H1 (cell line): ENCODE measurements at regions not wholly inside any gene's neighbourhood (a gene's known extent, or its start where the extent isn't known, plus 50 kb on each side); places are given as distances from the start of the nearest gene placed in this dataset.

Source experiments
- ASH2L ChIP-seq: fragments of 200-600, 300-600 bp; sonication (generic); IDR thresholded peaks from one replicate; pipeline ENCODE4 v1.7.1; 2017; ENCODE audit warnings: low read length
- ATF3 ChIP-seq: IDR thresholded peaks from 2 replicates; pipeline ENCODE4 v1.6.1; 2011; ENCODE audit warnings: low read depth, mild to moderate bottlenecking, low read length; ENCODE audit not compliant: insufficient read depth
- CBX8 ChIP-seq: fragments of 300-800, 300-1000 bp; sonication (generic); IDR thresholded peaks from 2 replicates; pipeline ENCODE4 v1.7.1; 2016; ENCODE audit warnings: low read depth, low read length, borderline replicate concordance
- CHD1 ChIP-seq: IDR thresholded peaks from 2 replicates; pipeline ENCODE4 v1.6.1; 2012; ENCODE audit warnings: low read depth, low read length, improper control_type of control experiment
- CTBP2 ChIP-seq: IDR thresholded peaks from 2 replicates; pipeline ENCODE4 v1.7.0; 2011; ENCODE audit warnings: borderline replicate concordance, mild to moderate bottlenecking, moderate library complexity, mixed read lengths, low read length; ENCODE audit not compliant: insufficient read depth, insufficient read length
- EZH2 ChIP-seq: fragments of 200-600 bp; sonication (generic); IDR thresholded peaks from 2 replicates; pipeline ENCODE4 v1.7.1; 2012; ENCODE audit warnings: low read depth, mild to moderate bottlenecking, moderate library complexity, low read length, inconsistent platforms; ENCODE audit not compliant: severe bottlenecking
- GABPA ChIP-seq: IDR thresholded peaks from 2 replicates; pipeline ENCODE4 v1.6.1; 2011; ENCODE audit warnings: mild to moderate bottlenecking, low read length, moderate library complexity, borderline replicate concordance; ENCODE audit not compliant: insufficient read depth
- HDAC2 ChIP-seq, 2 experiments: fragments of 300-600 bp in 1 of 2; sonication (generic) in 1 of 2; IDR thresholded peaks; 2 replicates each; pipeline ENCODE4 v1.6.1; 2011 to 2012; ENCODE audit warnings: low read depth in 2 of 2, low read length in 2 of 2, mild to moderate bottlenecking in 2 of 2, moderate library complexity in 2 of 2, borderline replicate concordance in 1 of 2, inconsistent platforms in 1 of 2
- JUND ChIP-seq: IDR thresholded peaks from 2 replicates; pipeline ENCODE4 v1.6.1; 2011; ENCODE audit warnings: mild to moderate bottlenecking, improper control_type of control experiment, low read length
- POU5F1 ChIP-seq: IDR thresholded peaks from 2 replicates; pipeline ENCODE4 v1.6.1; 2011; ENCODE audit warnings: low read depth, mild to moderate bottlenecking, low read length, moderate library complexity
- RBBP5 ChIP-seq: IDR thresholded peaks from 2 replicates; pipeline ENCODE4 v1.7.1; 2012; ENCODE audit warnings: low read depth, mild to moderate bottlenecking, inconsistent platforms, low read length, moderate library complexity, borderline replicate concordance
- RNF2 ChIP-seq: fragments of 200-900, 300-1000 bp; sonication (generic); IDR thresholded peaks from 2 replicates; pipeline ENCODE4 v1.7.1; 2016; ENCODE audit warnings: borderline replicate concordance, low read depth, mild to moderate bottlenecking, antibody characterized with exemption, low read length; ENCODE audit not compliant: poor library complexity, severe bottlenecking; ENCODE audit errors: missing control alignments
- RXRA ChIP-seq: IDR thresholded peaks from 2 replicates; pipeline ENCODE4 v1.6.1; 2011; ENCODE audit warnings: low read depth, mild to moderate bottlenecking, low read length, moderate library complexity; ENCODE audit not compliant: insufficient read depth
- SIN3A ChIP-seq, 2 experiments: IDR thresholded peaks in 1 of 2; conservative IDR thresholded peaks in 1 of 2; 2 replicates each; pipeline ENCODE4 v1.6.1; 2011 to 2012; ENCODE audit warnings: low read length in 2 of 2, improper control_type of control experiment in 1 of 2, low read depth in 1 of 2, mild to moderate bottlenecking in 1 of 2
- SIX5 ChIP-seq: IDR thresholded peaks from 2 replicates; pipeline ENCODE4 v1.6.1; 2011; ENCODE audit warnings: mild to moderate bottlenecking, low read depth, low read length
- SP2 ChIP-seq: IDR thresholded peaks from 2 replicates; pipeline ENCODE4 v1.6.1; 2012; ENCODE audit warnings: mild to moderate bottlenecking, low read length, inconsistent platforms
- ZNF274 ChIP-seq: IDR thresholded peaks from 2 replicates; pipeline ENCODE4 v1.7.0; 2012; ENCODE audit warnings: low read length, borderline replicate concordance; ENCODE audit errors: extremely low read depth
- TF ChIP-seq, protein P1 (sequence below): IDR thresholded peaks from 2 replicates; pipeline ENCODE4 v1.6.1; 2012; ENCODE audit warnings: inconsistent platforms

DNA sequence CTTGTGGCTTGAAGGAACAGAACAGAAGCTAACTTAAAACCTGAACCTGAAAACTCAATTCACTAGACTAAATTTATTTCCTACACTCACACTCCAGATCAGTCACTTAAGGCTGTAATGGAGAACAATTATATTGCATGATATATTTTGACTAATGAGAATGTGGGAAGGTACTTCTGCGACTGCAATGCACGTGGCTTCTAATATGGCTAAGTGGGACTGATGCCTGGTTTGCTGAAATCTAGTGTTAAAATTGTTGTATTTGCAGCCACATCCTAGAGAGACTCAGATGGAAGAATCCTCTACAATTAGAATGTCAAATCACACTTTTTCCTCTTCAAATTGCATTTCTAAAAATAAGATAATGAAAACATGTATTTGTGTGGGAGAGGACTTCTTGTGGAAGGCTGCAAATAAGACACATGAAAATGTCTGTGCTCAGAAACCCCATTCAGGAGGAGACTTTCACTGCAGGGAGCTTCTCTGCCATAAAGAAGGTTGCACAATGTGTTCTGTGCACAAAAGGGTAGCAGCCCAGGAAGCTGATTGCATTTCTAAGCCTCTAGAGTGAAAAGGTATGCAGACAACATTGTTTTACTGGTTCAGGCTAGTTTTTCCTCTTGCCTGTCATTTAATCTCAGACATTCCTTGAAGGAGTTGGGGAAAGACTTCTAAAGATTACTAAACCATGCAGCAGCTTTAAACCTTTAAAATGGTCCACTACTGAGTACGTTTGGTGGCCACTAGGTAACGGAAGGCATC is 224.3 kb downstream of the NEDD1 start (continued):
- no peak for TF ChIP-seq ATF3
- no peak for TF ChIP-seq RNF2
- TF ChIP-seq SIN3A (conservative IDR thresholded peaks at IDR 0.05 in 1 of 2, IDR thresholded peaks at IDR 0.05 in 1 of 2; ENCODE audit: low read depth in 1 of 2, low read length in 2 of 2): no peak
- TF ChIP-seq CBX8: no peak
- 0 out of 2 replicates have a peak, but pooled peaks have one; percentile 14 for TF ChIP-seq RXRA
- no peak for TF ChIP-seq EZH2
- TF ChIP-seq, protein P1, sequence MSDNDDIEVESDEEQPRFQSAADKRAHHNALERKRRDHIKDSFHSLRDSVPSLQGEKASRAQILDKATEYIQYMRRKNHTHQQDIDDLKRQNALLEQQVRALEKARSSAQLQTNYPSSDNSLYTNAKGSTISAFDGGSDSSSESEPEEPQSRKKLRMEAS: peak; percentile 77
- peak; percentile 78 for TF ChIP-seq ASH2L
- peak in 1 of 2 experiments; percentile 95; a peak in 1 of 4 replicates for TF ChIP-seq HDAC2 (IDR thresholded peaks at IDR 0.05; ENCODE audit: borderline replicate concordance in 1 of 2, low read depth in 2 of 2, low read length in 2 of 2)
- no peak for TF ChIP-seq GABPA
- TF ChIP-seq CHD1: no peak
- no peak for TF ChIP-seq CTBP2
- no peak for TF ChIP-seq SP2
- TF ChIP-seq SIX5: no peak
- no peak for TF ChIP-seq POU5F1
- no peak for TF ChIP-seq JUND
- TF ChIP-seq ZNF274: no peak
- TF ChIP-seq RBBP5: no peak
